HG02642 (cell line): ENCODE measurements at regions not wholly inside any gene's neighbourhood (a gene's known extent, or its start where the extent isn't known, plus 50 kb on each side); places are given as distances from the start of the nearest gene placed in this dataset.

Experiments
- ATAC-seq: cut with Tn5 transposase; IDR thresholded peaks from one replicate; pipeline ENCODE4 v1.9.1; 2021; ENCODE audit warnings: mild to moderate bottlenecking; ENCODE audit not compliant: unreplicated experiment, poor library complexity

DNA sequence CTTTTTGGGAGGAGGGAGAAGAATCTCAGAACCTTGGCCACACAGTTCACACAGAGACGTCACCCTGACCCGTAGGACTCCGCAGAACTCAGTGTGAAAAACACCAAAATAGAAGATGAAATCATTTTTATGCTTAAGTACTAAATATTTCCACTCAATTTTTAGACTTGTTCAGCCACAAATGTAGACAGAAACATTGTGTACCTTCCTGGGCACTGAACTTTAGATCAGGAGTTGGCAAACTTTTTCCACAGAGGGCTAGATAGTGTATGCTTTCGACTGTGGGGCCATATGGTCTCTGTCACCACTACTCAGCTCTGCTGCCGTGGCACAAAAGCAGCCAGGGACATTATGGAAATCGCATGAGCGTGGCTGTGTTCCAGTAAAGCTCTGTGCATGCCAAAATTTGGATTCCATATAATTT lies 61.8 kb upstream of the STOX2 start:
- ATAC-seq: no peak

DNA sequence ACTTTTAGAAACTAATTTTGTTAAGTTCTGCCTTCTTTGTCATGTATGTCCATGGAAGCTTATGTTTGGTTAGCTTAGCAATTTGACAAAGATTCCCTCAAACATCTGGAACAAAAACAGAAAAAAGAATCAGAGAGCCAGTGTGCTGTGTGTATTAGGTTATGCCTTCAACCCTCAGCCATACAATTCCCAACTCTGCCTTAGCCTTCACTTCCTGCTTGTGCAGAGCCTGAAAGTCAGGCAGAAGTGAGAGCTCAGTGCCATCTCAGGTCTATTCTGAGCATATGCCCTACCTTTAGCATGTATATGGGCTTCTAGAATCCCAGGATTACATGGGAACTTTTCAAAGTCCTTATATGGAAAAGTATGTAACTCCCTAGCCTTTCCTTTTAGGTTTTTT lies 58.2 kb upstream of the STOX2 start:
- ATAC-seq: no peak

DNA sequence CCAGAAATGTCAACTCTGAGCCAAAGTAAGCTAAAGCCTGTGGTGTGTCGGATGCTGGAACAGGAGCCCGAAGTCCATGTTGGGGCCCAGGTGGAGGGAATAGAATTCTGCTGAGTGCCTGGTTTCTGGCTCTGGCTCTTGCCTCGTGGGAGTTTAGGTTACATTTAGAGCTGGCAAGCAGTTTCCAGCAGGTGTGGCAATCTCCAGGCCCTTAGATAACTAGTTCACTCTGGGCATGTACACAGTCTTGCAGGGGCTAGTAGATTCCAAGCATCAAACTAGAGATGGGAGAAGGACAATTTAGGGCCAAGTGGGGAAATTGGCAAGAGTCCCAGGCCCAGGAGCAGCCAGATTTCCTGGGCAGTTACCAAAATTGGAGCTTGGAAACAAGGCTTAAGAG lies 56.3 kb upstream of the STOX2 start:
- no peak for ATAC-seq

DNA sequence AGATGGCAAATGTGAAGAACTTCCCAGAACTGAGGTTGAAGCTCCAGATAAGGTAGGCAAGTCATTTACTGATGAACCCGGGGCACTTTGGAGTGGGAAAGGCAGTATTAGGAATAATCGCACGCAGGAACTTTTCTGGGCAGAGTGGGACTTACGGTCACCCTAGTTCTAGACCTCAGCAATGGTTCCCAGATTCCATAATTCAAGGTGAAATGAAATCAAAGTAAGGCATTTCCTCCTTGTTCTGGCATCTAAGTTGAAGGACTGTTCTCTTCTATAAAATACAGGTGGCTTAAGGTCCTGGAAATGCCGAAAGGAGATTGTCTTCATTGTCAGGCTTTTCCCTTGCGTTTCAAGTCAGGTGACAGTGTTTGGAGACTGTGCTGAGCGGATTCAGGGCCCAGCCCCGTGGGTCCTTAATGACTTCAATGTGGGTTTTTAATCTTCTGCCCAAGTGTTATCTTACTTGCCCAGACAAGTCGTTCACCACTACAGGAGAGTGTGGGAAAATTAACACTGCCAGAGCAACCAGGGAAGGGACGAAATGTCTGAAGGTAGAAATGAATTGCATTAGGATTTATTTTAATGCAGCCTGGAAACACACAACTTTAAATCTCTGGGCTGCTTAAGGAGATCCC lies 52.1 kb upstream of the STOX2 start:
- no peak for ATAC-seq

DNA sequence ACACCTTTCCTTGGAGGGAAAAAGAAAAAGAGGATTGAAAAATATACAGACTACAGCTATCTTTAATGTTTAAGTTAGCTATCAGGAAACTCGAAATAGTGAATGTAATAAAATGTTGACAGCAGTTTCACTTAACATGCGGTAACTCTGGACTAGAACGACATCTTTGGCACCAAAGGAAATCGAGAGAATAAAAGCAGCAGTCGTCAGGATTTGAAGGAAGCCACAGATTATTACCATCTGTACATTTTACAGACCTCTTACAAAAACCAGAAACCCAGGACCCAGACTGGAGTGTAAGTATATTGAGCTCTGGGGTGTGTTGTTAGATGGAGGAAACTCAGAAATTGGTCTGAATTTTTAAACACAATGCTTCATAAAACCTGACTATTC lies 51.6 kb upstream of the STOX2 start:
- no peak for ATAC-seq
